Aorta (tissue), 5 donors: ENCODE measurements at regions not wholly inside any gene's neighbourhood (a gene's known extent, or its start where the extent isn't known, plus 50 kb on each side); places are given as distances from the start of the nearest gene placed in this dataset.
"Not testable (repeated sequence)": the region's sequence is repeated elsewhere in the genome, so short reads cannot be mapped to it uniquely, and the experiment has no call there.

Source experiments
- ATAC-seq: fragments of 200-7000 bp; cut with Tn5 transposase; one replicate; pipeline ENCODE4 v1.9.1; 2022; ENCODE audit warnings: moderate library complexity; ENCODE audit not compliant: low FRiP score
- DNase-seq, 2 donors: peaks; one replicate each; pipeline ENCODE4 v3.0.0-alpha.2; 2020
- H3K27ac ChIP-seq, 2 donors: one replicate each; pipeline ENCODE4 v1.5.1; 2013; ENCODE audit warnings: low read length in 2 of 2, mild to moderate bottlenecking in 2 of 2, moderate library complexity in 2 of 2, control low read depth in 1 of 2, inconsistent platforms in 1 of 2, low read depth in 1 of 2
- H3K27me3 ChIP-seq, 2 donors: one replicate each; pipeline ENCODE4 v1.6.1; 2013; ENCODE audit warnings: control low read depth in 1 of 2, low read length in 1 of 2, mild to moderate bottlenecking in 1 of 2, moderate library complexity in 1 of 2; ENCODE audit not compliant: insufficient read depth in 2 of 2, control insufficient read depth in 1 of 2
- H3K36me3 ChIP-seq, 2 donors: one replicate each; pipeline ENCODE4 v1.6.1; 2013; ENCODE audit warnings: control low read depth in 1 of 2, low read length in 1 of 2, mild to moderate bottlenecking in 1 of 2; ENCODE audit not compliant: insufficient read depth in 2 of 2, control insufficient read depth in 1 of 2
- H3K4me1 ChIP-seq, 2 donors: one replicate each; pipeline ENCODE4 v1.6.1; 2013; ENCODE audit warnings: low read length in 2 of 2, control low read depth in 1 of 2, mild to moderate bottlenecking in 1 of 2, moderate library complexity in 1 of 2; ENCODE audit not compliant: insufficient read depth in 2 of 2, control insufficient read depth in 1 of 2
- H3K4me3 ChIP-seq, 2 donors: one replicate each; pipeline ENCODE4 v1.5.1; 2013; ENCODE audit warnings: low read length in 2 of 2, control low read depth in 1 of 2, mild to moderate bottlenecking in 1 of 2
- H3K9me3 ChIP-seq: one replicate; pipeline ENCODE4 v1.6.1; 2013; ENCODE audit warnings: mild to moderate bottlenecking, low read length; ENCODE audit not compliant: control insufficient read depth
- WGBS, 2 donors: extraction: QIAGEN DNeasy Blood & Tissue Kit; methylation state at CpG; one replicate each; pipeline ENCODE4 v1.1.7; 2013; 5-methylcytosine and 5-hydroxymethylcytosine counted together
- intact Hi-C, 2 donors: fragments of 100-400 bp; cut with DNase I; formaldehyde crosslinking; loops; one replicate each; pipeline versions ENCODE4 v1.14.2 to v1.15.0; 2022
- donor health status: healthy with polysubstance abuse.
- donor health status: Bipolar disorder and iron deficiency.
- donor health status: DM: no; HTN: no; CAD: no.
- donor health status: DM: no; HTN: no; CAD: no.
- donor health status: DM: yes; HTN: yes; CAD: no.

- H3K4me3 ChIP-seq, H3K27ac ChIP-seq, H3K36me3 ChIP-seq, intact Hi-C loops, H3K27me3 ChIP-seq, H3K9me3 ChIP-seq, H3K4me1 ChIP-seq, ATAC-seq: not testable (repeated sequence)
- peak in 1 of 2 donors; percentile 24 for DNase-seq
- WGBS, 2 donors = 25 to 41% methylated on average over 1 of the region's 8 CpGs
Measured at GRCh38 chr14:19347112-19347511, 87.0 kb downstream of the POTEG start.
